Erythroblast (primary cell): ENCODE measurements at regions not wholly inside any gene's neighbourhood (a gene's known extent, or its start where the extent isn't known, plus 50 kb on each side); places are given as distances from the start of the nearest gene placed in this dataset.
A peak's percentile ranks its signal among the peaks of the same experiment; 100 is the strongest.
"Not testable (repeated sequence)": the region's sequence is repeated elsewhere in the genome, so short reads cannot be mapped to it uniquely, and the experiment has no call there.

Source experiments
- DNase-seq, 2 experiments: peaks; one replicate each; lab custom pipeline; 2025; lab: John Stamatoyannopoulos, UW
- GATA1 ChIP-seq: IDR thresholded peaks from 2 replicates; pipeline ENCODE4 v1.6.1; 2011; ENCODE audit warnings: low read depth, mild to moderate bottlenecking, control low read depth, low read length, moderate library complexity
- POLR2A ChIP-seq: IDR thresholded peaks from 2 replicates; pipeline ENCODE4 v1.6.1; 2011; ENCODE audit warnings: mild to moderate bottlenecking, low read length

- no peak for DNase-seq
- no peak for TF ChIP-seq POLR2A
- no peak for TF ChIP-seq GATA1
Measured at GRCh38 chr5:163022582-163023128, 414.7 kb upstream of the CCNG1 start.

- no peak for DNase-seq
- TF ChIP-seq POLR2A (no peak), GATA1 (no peak)
Measured at GRCh38 chr5:163023846-163024245, 413.5 kb upstream of the CCNG1 start.

GRCh38 chr5:163024936-163025335, 412.5 kb upstream of the CCNG1 start:
- no peak for DNase-seq
- TF ChIP-seq POLR2A: no peak
- TF ChIP-seq GATA1: no peak

GRCh38 chr5:163033656-163034055, 403.7 kb upstream of the CCNG1 start:
- DNase-seq: peak in 1 of 2 experiments; percentile 11
- TF ChIP-seq POLR2A (no peak), GATA1 (no peak)

- DNase-seq: no peak
- TF ChIP-seq GATA1 (no peak), POLR2A (no peak)
Measured at GRCh38 chr5:163041254-163041653, 396.1 kb upstream of the CCNG1 start.

- peak in 1 of 2 experiments; percentile 0 for DNase-seq
- no peak for TF ChIP-seq POLR2A
- TF ChIP-seq GATA1: no peak
Measured at GRCh38 chr5:163079618-163080017, 357.8 kb upstream of the CCNG1 start.

GRCh38 chr5:163089230-163089629, 348.2 kb upstream of the CCNG1 start:
- no peak for DNase-seq

GRCh38 chr5:163089926-163090325, 347.5 kb upstream of the CCNG1 start:
- TF ChIP-seq GATA1 (no peak), POLR2A (no peak)
- no peak for DNase-seq

More at GRCh38 chr5:163089230-163089629, 348.2 kb upstream of the CCNG1 start:
- TF ChIP-seq POLR2A (no peak), GATA1 (no peak)

GRCh38 chr5:163094492-163095180, 342.8 kb upstream of the CCNG1 start:
- TF ChIP-seq POLR2A (no peak), GATA1 (no peak)
- no peak for DNase-seq

- no peak for TF ChIP-seq GATA1
- TF ChIP-seq POLR2A: no peak
- DNase-seq: peak; percentile 1 to 20
Measured at GRCh38 chr5:163104464-163104863, 332.9 kb upstream of the CCNG1 start.

GRCh38 chr5:163105456-163105855, 331.9 kb upstream of the CCNG1 start:
- DNase-seq: no peak

GRCh38 chr5:163106098-163106497, 331.3 kb upstream of the CCNG1 start:
- no peak for TF ChIP-seq POLR2A
- TF ChIP-seq GATA1: no peak
- DNase-seq: no peak

More at GRCh38 chr5:163105456-163105855, 331.9 kb upstream of the CCNG1 start:
- TF ChIP-seq POLR2A (no peak), GATA1 (no peak)

GRCh38 chr5:163108351-163108750, 329.0 kb upstream of the CCNG1 start:
- DNase-seq: no peak
- no peak for TF ChIP-seq GATA1
- no peak for TF ChIP-seq POLR2A

GRCh38 chr5:163115011-163115410, 322.4 kb upstream of the CCNG1 start:
- no peak for TF ChIP-seq POLR2A
- TF ChIP-seq GATA1: no peak
- no peak for DNase-seq

GRCh38 chr5:163116618-163117017, 320.8 kb upstream of the CCNG1 start:
- not testable (repeated sequence) for DNase-seq
